ENCODE measurements at regions not wholly inside any gene's neighbourhood (a gene's known extent, or its start where the extent isn't known, plus 50 kb on each side); places are given as distances from the start of the nearest gene placed in this dataset.

DNA sequence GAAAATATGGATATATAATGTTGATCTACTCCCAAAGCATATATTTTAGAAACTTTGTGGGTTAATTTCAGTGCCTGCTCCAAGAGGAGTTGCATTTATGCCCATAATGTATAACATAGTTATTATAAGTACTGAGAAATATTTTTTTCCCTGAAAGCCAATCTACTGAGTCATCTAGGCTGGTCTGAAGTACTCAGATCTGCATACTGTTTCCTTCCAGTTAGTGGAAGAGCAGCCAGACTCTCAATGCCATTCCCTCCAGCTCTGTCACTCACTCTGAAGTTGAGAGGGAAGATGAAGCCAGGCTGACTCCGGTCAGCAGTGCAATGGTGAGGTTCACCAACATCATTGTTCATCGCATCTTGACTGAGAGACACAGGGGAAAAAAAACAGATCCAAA is 505.1 kb downstream of the PPARGC1A start:
- TF ChIP-seq, protein P1, sequence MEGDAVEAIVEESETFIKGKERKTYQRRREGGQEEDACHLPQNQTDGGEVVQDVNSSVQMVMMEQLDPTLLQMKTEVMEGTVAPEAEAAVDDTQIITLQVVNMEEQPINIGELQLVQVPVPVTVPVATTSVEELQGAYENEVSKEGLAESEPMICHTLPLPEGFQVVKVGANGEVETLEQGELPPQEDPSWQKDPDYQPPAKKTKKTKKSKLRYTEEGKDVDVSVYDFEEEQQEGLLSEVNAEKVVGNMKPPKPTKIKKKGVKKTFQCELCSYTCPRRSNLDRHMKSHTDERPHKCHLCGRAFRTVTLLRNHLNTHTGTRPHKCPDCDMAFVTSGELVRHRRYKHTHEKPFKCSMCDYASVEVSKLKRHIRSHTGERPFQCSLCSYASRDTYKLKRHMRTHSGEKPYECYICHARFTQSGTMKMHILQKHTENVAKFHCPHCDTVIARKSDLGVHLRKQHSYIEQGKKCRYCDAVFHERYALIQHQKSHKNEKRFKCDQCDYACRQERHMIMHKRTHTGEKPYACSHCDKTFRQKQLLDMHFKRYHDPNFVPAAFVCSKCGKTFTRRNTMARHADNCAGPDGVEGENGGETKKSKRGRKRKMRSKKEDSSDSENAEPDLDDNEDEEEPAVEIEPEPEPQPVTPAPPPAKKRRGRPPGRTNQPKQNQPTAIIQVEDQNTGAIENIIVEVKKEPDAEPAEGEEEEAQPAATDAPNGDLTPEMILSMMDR (IDR thresholded peaks at IDR 0.05): no peak
- TF ChIP-seq EZH2 (IDR thresholded peaks at IDR 0.05; ENCODE audit: borderline replicate concordance, insufficient read depth, low read depth, low read length, poor library complexity, severe bottlenecking): no peak
